ENCODE measurements at regions not wholly inside any gene's neighbourhood (a gene's known extent, or its start where the extent isn't known, plus 50 kb on each side); places are given as distances from the start of the nearest gene placed in this dataset.

DNA sequence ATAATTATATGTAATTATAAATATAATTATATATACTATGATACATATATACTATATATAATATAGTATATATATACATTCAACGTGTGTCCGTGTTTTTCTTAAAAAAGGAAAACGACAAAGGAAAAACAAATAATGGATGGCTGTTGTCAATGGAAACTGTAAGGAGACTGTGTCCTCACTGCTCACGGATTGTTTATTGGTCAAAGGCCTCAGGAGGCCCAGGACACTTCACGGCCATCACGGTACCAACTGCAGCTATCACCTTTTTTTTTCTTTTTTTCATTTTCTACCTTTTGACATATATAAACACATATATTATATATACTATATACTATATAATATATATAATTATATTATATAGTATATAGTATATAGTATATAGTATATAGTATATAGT, 113.4 kb downstream of the SPTSSA start:
- Histone ChIP-seq H3K36me3 (ENCODE audit: control insufficient read depth in 2 of 2, insufficient read depth in 2 of 2, low read length in 2 of 2) (no peaks in the 10 kb centered on the region), H3K27me3 (ENCODE audit: control insufficient read depth in 1 of 2, insufficient read depth in 2 of 2, low read length in 2 of 2) (no peaks in the 10 kb centered on the region), H3K4me1 (ENCODE audit: control insufficient read depth, insufficient read depth, low read length) (no peaks in the 10 kb centered on the region), H3K9me3 (ENCODE audit: control insufficient read depth in 2 of 2, low read length in 2 of 2) (no peaks in the 10 kb centered on the region), H3K27ac (ENCODE audit: low read length) (no peak overlapping the region), H3K4me3 (ENCODE audit: low read length in 2 of 2) (no peak overlapping the region), H3K9ac (ENCODE audit: low read length in 2 of 2) (no peak overlapping the region)

DNA sequence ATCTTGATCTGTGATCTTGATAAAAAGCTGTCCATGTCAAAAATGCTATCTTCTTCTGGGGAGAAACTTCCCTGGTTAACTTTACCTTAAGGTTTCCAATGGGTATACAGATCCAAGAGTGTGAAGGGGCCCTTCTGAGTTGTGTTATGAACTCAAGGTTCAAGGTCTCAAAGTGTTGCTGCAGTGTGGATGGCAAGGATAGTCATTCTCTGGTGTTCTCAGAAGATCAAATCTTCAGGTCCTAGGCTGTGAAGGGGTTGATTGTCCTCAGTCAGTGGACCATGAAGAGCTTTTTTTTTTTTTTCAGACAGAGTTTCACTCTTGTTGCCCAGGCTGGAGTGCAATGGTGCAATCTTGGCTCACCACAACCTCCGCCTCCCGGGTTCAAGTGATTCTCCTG, 114.4 kb downstream of the SPTSSA start:
- Histone ChIP-seq H3K27me3 (ENCODE audit: control insufficient read depth in 1 of 2, insufficient read depth in 2 of 2, low read length in 2 of 2) (no peaks in the 10 kb centered on the region), H3K9me3 (ENCODE audit: control insufficient read depth in 2 of 2, low read length in 2 of 2) (no peaks in the 10 kb centered on the region), H3K27ac (ENCODE audit: low read length) (no peak overlapping the region), H3K4me1 (ENCODE audit: control insufficient read depth, insufficient read depth, low read length) (no peaks in the 10 kb centered on the region), H3K9ac (ENCODE audit: low read length in 2 of 2) (no peak overlapping the region), H3K4me3 (ENCODE audit: low read length in 2 of 2) (no peak overlapping the region), H3K36me3 (ENCODE audit: control insufficient read depth in 2 of 2, insufficient read depth in 2 of 2, low read length in 2 of 2) (no peaks in the 10 kb centered on the region)

DNA sequence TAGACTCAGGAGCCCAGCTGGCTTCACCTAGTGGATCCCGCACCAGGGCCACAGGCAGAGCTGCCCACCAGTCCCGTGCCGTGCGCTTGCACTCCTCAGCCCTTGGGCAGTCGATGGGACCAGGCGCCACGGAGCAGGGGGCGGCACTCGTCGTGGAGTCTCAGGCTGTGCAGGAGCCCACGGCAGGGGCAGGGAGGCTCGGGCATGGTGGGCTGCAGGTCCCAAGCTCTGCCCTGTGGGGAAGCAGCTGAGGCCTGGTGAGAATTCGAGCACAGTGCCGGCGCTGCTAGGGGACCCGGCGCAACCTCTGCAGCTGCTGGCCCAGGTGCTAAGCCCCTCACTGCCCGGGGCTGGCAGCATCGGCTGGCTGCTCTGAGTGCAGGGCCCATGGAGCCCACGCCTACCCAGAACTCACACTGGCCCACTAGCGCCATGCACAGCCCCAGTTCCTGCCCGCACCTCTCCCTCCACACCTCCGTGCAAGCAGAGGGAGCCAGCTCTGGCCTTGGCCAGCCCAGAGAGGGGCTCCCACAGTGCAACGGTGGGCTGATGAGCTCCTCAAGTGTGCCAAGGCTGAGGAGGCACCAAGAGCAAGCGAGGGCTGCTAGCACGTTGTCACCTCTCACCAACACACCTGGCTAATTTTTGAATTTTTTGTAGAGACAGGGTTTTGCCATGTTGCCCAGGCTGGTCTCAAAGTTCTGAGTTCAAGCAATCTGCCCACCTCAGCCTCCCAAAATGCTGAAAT, 116.1 kb downstream of the SPTSSA start:
- H3K27me3 ChIP-seq (ENCODE audit: control insufficient read depth in 1 of 2, insufficient read depth in 2 of 2, low read length in 2 of 2): no peaks in the 10 kb centered on the region
- no peak overlapping the region for H3K27ac ChIP-seq (ENCODE audit: low read length)

DNA sequence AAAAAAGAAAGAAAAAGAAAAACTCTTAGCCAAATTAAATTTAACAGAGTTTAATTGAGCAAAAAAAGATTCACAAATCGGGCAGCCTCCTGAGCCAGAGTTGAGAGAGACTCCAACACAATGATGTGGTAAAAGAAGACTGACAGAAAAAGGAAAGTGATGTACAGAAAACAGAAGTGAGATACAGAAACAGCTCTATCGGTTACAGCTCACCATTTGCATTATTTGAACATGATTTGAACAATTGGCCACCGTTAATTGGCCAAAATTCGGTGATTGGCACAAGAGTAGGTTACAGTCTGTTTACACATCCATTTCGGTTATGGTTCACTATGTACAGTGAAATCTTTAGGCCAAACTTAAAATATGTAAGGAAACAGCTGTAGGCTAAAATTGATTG, 117.7 kb downstream of the SPTSSA start:
- H3K4me3 ChIP-seq (ENCODE audit: low read length in 2 of 2): no peak overlapping the region
- no peaks in the 10 kb centered on the region for H3K4me1 ChIP-seq (ENCODE audit: control insufficient read depth, insufficient read depth, low read length)
- H3K9ac ChIP-seq (ENCODE audit: low read length in 2 of 2): no peak overlapping the region
- H3K27me3 ChIP-seq (ENCODE audit: control insufficient read depth in 1 of 2, insufficient read depth in 2 of 2, low read length in 2 of 2): no peaks in the 10 kb centered on the region
- no peaks in the 10 kb centered on the region for H3K9me3 ChIP-seq (ENCODE audit: control insufficient read depth in 2 of 2, low read length in 2 of 2)
- H3K27ac ChIP-seq (ENCODE audit: low read length): no peak overlapping the region
- H3K36me3 ChIP-seq (ENCODE audit: control insufficient read depth in 2 of 2, insufficient read depth in 2 of 2, low read length in 2 of 2): no peaks in the 10 kb centered on the region

More for the DNA sequence above, 116.1 kb downstream of the SPTSSA start:
- Histone ChIP-seq H3K9ac (ENCODE audit: low read length in 2 of 2) (no peak overlapping the region), H3K36me3 (ENCODE audit: control insufficient read depth in 2 of 2, insufficient read depth in 2 of 2, low read length in 2 of 2) (no peaks in the 10 kb centered on the region), H3K4me3 (ENCODE audit: low read length in 2 of 2) (no peak overlapping the region), H3K9me3 (ENCODE audit: control insufficient read depth in 2 of 2, low read length in 2 of 2) (no peaks in the 10 kb centered on the region), H3K4me1 (ENCODE audit: control insufficient read depth, insufficient read depth, low read length) (no peaks in the 10 kb centered on the region)

DNA sequence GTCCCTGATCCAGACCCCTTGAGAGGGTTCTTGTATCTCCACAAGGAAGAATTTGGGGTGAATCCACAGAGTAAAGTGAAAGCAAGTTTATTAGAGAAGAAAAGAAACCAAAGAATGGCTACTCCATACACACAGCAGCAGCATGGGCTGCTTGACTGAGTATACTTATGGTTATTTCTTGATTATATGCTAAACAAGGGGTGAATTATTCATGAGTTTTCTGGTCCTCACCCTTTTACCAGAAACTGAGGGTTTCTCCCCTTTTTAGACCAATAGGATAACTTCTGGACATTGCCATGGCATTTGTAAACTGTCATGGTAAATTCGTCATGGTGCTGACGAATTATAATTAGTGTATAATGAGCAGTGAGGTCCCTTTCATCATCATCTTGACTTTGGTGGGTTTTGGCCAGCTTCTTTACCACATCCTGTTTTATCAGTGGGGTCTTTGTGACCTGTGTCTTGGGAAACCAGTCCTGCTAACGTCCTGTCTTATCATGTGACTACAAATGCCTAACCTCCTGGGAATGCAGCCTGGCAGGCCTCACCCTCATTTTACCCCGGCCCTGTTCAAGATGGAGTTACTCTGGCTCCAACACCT, 121.9 kb downstream of the SPTSSA start:
- no peaks in the 10 kb centered on the region for H3K4me1 ChIP-seq (ENCODE audit: control insufficient read depth, insufficient read depth, low read length)
- no peak overlapping the region for H3K27ac ChIP-seq (ENCODE audit: low read length)
- H3K27me3 ChIP-seq (ENCODE audit: control insufficient read depth in 1 of 2, insufficient read depth in 2 of 2, low read length in 2 of 2): no peaks in the 10 kb centered on the region
- no peaks in the 10 kb centered on the region for H3K9me3 ChIP-seq (ENCODE audit: control insufficient read depth in 2 of 2, low read length in 2 of 2)
- no peak overlapping the region for H3K9ac ChIP-seq (ENCODE audit: low read length in 2 of 2)
- no peak overlapping the region for H3K4me3 ChIP-seq (ENCODE audit: low read length in 2 of 2)
- no peaks in the 10 kb centered on the region for H3K36me3 ChIP-seq (ENCODE audit: control insufficient read depth in 2 of 2, insufficient read depth in 2 of 2, low read length in 2 of 2)

DNA sequence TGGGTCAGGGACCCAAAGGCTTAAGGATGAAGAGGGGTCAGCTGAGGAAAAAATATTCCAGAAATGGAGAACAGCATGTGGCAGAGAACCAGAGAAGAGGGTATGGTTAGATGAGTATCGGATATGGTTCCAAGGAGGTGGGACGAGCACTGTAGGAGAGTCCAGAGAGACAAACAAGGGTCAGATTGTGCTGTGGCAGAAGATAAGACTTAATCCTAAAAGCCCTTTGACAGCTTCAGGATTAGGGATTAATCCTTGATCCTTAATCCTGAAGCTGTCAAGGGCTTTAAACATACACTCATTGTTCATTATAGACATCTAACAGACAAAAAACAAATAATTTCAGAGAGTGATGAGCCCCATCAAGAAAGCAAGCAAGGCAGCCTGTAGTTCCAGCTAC, 124.0 kb downstream of the SPTSSA start:
- H3K9me3 ChIP-seq (ENCODE audit: control insufficient read depth in 2 of 2, low read length in 2 of 2): no peaks in the 10 kb centered on the region
- H3K36me3 ChIP-seq (ENCODE audit: control insufficient read depth in 2 of 2, insufficient read depth in 2 of 2, low read length in 2 of 2): no peaks in the 10 kb centered on the region
- H3K4me3 ChIP-seq (ENCODE audit: low read length in 2 of 2): no peak overlapping the region
- H3K4me1 ChIP-seq (ENCODE audit: control insufficient read depth, insufficient read depth, low read length): no peaks in the 10 kb centered on the region
- no peaks in the 10 kb centered on the region for H3K27me3 ChIP-seq (ENCODE audit: control insufficient read depth in 1 of 2, insufficient read depth in 2 of 2, low read length in 2 of 2)
- no peak overlapping the region for H3K9ac ChIP-seq (ENCODE audit: low read length in 2 of 2)
- H3K27ac ChIP-seq (ENCODE audit: low read length): no peak overlapping the region

DNA sequence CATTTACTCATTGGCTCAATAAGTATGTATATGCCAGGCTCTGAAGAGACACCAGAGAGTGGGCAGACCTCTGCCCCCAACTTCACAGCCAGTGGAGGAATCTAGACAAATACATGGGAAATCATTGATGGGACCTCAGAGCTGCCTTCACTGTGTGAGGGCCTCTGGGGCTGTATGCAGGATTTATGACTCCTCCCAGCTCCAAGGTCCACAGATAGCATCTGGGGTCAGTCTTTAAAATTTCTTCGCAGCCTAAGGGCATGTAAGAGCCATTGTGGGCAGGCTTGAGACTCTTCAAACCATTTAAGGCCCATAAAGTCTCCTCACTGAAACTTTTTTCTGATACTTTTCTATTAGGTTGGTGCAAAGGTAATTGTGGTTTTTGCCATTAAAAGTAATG, 125.5 kb downstream of the SPTSSA start:
- Histone ChIP-seq H3K4me1 (ENCODE audit: control insufficient read depth, insufficient read depth, low read length) (peaks cover 4% of the 10 kb centered on the region), H3K9me3 (ENCODE audit: control insufficient read depth in 2 of 2, low read length in 2 of 2) (no peaks in the 10 kb centered on the region), H3K9ac (ENCODE audit: low read length in 2 of 2) (no peak overlapping the region), H3K36me3 (ENCODE audit: control insufficient read depth in 2 of 2, insufficient read depth in 2 of 2, low read length in 2 of 2) (no peaks in the 10 kb centered on the region), H3K27me3 (ENCODE audit: control insufficient read depth in 1 of 2, insufficient read depth in 2 of 2, low read length in 2 of 2) (no peaks in the 10 kb centered on the region), H3K4me3 (ENCODE audit: low read length in 2 of 2) (no peak overlapping the region), H3K27ac (ENCODE audit: low read length) (no peak overlapping the region)

DNA sequence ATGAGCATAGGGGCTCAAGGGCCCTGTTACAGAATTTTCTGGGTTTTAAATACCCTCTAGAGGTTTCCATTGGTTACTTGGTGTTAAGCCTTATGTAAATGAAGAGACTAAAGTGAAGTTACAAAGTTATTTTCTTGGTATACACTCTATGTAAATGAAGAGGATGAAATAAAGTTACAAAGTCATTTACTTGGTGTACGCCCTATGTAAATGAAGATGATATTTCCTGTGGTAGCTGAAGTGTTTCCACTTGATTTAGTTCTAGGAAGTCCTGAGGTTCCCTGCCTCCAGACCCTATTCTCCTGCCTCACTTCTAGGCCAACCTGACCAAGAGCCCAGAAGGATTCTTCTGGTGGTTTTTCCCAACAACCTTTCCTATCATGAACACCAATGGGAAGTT, 126.1 kb downstream of the SPTSSA start:
- H3K9ac ChIP-seq (ENCODE audit: low read length in 2 of 2): no peak overlapping the region
- H3K36me3 ChIP-seq (ENCODE audit: control insufficient read depth in 2 of 2, insufficient read depth in 2 of 2, low read length in 2 of 2): no peaks in the 10 kb centered on the region
- H3K4me1 ChIP-seq (ENCODE audit: control insufficient read depth, insufficient read depth, low read length): peaks cover 4% of the 10 kb centered on the region
- no peak overlapping the region for H3K27ac ChIP-seq (ENCODE audit: low read length)
- no peaks in the 10 kb centered on the region for H3K27me3 ChIP-seq (ENCODE audit: control insufficient read depth in 1 of 2, insufficient read depth in 2 of 2, low read length in 2 of 2)
- H3K4me3 ChIP-seq (ENCODE audit: low read length in 2 of 2): no peak overlapping the region
- no peaks in the 10 kb centered on the region for H3K9me3 ChIP-seq (ENCODE audit: control insufficient read depth in 2 of 2, low read length in 2 of 2)

DNA sequence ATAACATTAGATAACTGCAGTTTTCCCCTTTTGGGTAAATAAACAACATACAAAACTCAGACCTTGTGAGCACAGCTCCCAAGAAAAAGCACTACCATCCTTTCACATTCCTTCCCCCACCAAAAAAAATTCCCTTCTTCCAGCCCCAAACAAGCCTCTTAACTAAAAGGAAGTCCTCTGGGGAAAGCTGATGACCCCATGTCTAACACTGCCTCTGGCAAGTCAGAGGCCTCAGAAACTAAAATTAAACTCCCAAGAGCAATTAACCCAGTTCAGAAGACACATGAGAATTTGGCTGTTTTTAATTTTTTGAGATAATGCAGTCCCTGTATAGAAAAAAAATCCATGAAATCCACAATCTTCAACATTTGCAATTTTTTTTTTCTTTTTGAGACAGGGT, 127.7 kb downstream of the SPTSSA start:
- H3K4me3 ChIP-seq (ENCODE audit: low read length in 2 of 2): no peak overlapping the region
- no peaks in the 10 kb centered on the region for H3K9me3 ChIP-seq (ENCODE audit: control insufficient read depth in 2 of 2, low read length in 2 of 2)
- H3K27ac ChIP-seq (ENCODE audit: low read length): no peak overlapping the region
- H3K4me1 ChIP-seq (ENCODE audit: control insufficient read depth, insufficient read depth, low read length): peaks cover 4% of the 10 kb centered on the region
- H3K36me3 ChIP-seq (ENCODE audit: control insufficient read depth in 2 of 2, insufficient read depth in 2 of 2, low read length in 2 of 2): no peaks in the 10 kb centered on the region
- no peaks in the 10 kb centered on the region for H3K27me3 ChIP-seq (ENCODE audit: control insufficient read depth in 1 of 2, insufficient read depth in 2 of 2, low read length in 2 of 2)
- H3K9ac ChIP-seq (ENCODE audit: low read length in 2 of 2): no peak overlapping the region

DNA sequence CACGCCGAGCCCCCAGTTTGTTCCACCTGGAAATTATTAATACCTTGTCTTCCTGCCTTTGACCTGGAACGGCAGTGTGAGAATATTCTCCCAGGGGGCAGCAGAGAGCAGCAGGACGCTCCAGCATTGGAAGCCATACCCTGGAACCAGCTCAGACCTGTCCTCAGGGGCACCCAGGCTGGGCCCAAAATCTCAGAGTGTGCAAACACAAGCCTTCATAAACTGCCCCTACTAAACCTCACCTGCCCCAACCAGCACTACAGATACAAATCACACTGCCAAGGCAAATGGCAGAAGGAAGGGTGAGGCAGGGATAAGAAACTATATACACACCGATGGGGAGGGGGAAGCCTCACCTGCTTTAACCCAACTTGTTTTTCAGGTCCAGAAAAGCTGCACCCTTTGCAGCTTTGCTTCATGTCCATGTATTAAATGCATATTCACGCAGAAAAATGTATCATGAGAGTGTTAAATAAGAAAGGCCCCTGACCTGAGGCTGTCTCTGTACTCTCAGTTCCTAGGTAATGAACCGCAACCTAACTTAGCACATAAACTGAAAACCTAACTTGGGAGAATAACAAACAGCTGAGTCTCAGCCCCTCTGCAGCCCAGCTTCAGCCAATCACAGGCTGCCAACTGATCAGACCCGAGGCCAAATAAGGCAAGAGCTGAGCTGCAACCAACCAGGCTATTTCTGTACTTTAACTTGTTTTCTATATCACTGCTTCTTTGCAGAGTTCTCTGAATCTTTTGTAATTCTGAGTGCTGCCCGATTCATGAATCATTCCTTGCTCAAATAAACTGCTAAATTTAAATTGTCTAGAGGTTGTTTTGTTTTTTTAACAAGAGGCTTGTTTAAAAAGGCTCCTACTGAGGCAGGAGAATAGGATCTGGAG, 130.1 kb downstream of the SPTSSA start:
- Histone ChIP-seq H3K27me3 (ENCODE audit: control insufficient read depth in 1 of 2, insufficient read depth in 2 of 2, low read length in 2 of 2) (no peaks in the 10 kb centered on the region), H3K27ac (ENCODE audit: low read length) (no peak overlapping the region), H3K9me3 (ENCODE audit: control insufficient read depth in 2 of 2, low read length in 2 of 2) (no peaks in the 10 kb centered on the region), H3K4me1 (ENCODE audit: control insufficient read depth, insufficient read depth, low read length) (peaks cover 10% of the 10 kb centered on the region), H3K4me3 (ENCODE audit: low read length in 2 of 2) (no peak overlapping the region), H3K9ac (ENCODE audit: low read length in 2 of 2) (no peak overlapping the region), H3K36me3 (ENCODE audit: control insufficient read depth in 2 of 2, insufficient read depth in 2 of 2, low read length in 2 of 2) (no peaks in the 10 kb centered on the region)

Measured in stomach smooth muscle (tissue), 2 donors.